Sigmoid colon (tissue), 6 donors: ENCODE measurements at regions not wholly inside any gene's neighbourhood (a gene's known extent, or its start where the extent isn't known, plus 50 kb on each side); places are given as distances from the start of the nearest gene placed in this dataset.
"Not testable (repeated sequence)": the region's sequence is repeated elsewhere in the genome, so short reads cannot be mapped to it uniquely, and the experiment has no call there.

Experiments
- DNase-seq: peaks from one replicate; pipeline ENCODE4 v3.0.0-alpha.2; 2019
- H3K27ac ChIP-seq, 4 donors: fragments of 200-600 bp; sonication (generic); one replicate each; pipeline ENCODE4 v1.5.1; 2016 to 2019; ENCODE audit warnings: mild to moderate bottlenecking in 1 of 4
- H3K27me3 ChIP-seq, 3 donors: fragments of 200-600 bp; sonication (generic); one replicate each; pipeline ENCODE4 v1.5.1; 2019; ENCODE audit warnings: mild to moderate bottlenecking in 1 of 3
- H3K36me3 ChIP-seq, 4 donors: fragments of 200-600 bp; sonication (generic); one replicate each; pipeline ENCODE4 v1.5.1; 2016 to 2019
- H3K4me1 ChIP-seq, 4 donors: fragments of 200-600 bp; sonication (generic); one replicate each; pipeline ENCODE4 v1.5.1; 2017 to 2019
- H3K4me3 ChIP-seq, 4 donors: fragments of 200-600 bp; sonication (generic); one replicate each; pipeline ENCODE4 v1.5.1; 2017 to 2019; ENCODE audit warnings: mild to moderate bottlenecking in 2 of 4, moderate library complexity in 1 of 4
- H3K9me3 ChIP-seq, 4 donors: fragments of 200-600 bp in 3 of 4; sonication (generic) in 3 of 4; one replicate each; pipeline versions ENCODE4 v1.5.1 to v1.6.1; 2013 to 2019
- CTCF ChIP-seq, 4 experiments: fragments of 450-650 bp in 3 of 4; fragments of 200-600 bp in 1 of 4; IDR thresholded peaks; one replicate each; pipeline ENCODE4 v1.5.1; 2016 to 2019; ENCODE audit warnings: antibody characterized with exemption in 4 of 4, mild to moderate bottlenecking in 3 of 4, moderate library complexity in 2 of 4
- EP300 ChIP-seq, 4 donors: sonication (generic); formaldehyde crosslinking; IDR thresholded peaks; one replicate each; pipeline ENCODE4 v1.6.1; 2017; ENCODE audit warnings: antibody characterized with exemption in 4 of 4
- POLR2A ChIP-seq, 2 donors: fragments of 450-650 bp; IDR thresholded peaks; one replicate each; pipeline ENCODE4 v1.6.1; 2016; ENCODE audit warnings: antibody characterized with exemption in 2 of 2, mild to moderate bottlenecking in 2 of 2, moderate library complexity in 2 of 2
- POLR2AphosphoS5 ChIP-seq, 4 donors: sonication (generic); formaldehyde crosslinking; IDR thresholded peaks; one replicate each; pipeline ENCODE4 v1.6.1; 2017; ENCODE audit warnings: antibody characterized with exemption in 4 of 4
- WGBS, 2 donors: extraction: QIAGEN DNeasy Blood & Tissue Kit; methylation state at CpG; one replicate each; pipeline ENCODE4 v1.1.7; 2013; 5-methylcytosine and 5-hydroxymethylcytosine counted together
- intact Hi-C: fragments of 100-400 bp; cut with DNase I; formaldehyde crosslinking; loops from one replicate; pipeline ENCODE4 v1.15.1; 2023
- donor health status: healthy with polysubstance abuse.
- donor health status: healthy.

- intact Hi-C loops = no loop called here
Measured at GRCh38 chr9:2424619-2425033, 197.0 kb upstream of the VLDLR start.

GRCh38 chr9:2425676-2426075 lies 195.9 kb upstream of the VLDLR start:
- Histone ChIP-seq H3K36me3 (no peaks in the 10 kb centered on the region), H3K27me3 (no peaks in the 10 kb centered on the region), H3K27ac (no peak overlapping the region), H3K4me1 (no peaks in the 10 kb centered on the region), H3K4me3 (no peak overlapping the region), H3K9me3 (no peaks in the 10 kb centered on the region)
- TF ChIP-seq EP300 (IDR thresholded peaks at IDR 0.05) = no peak
- TF ChIP-seq CTCF (IDR thresholded peaks at IDR 0.05) = no peak
- TF ChIP-seq POLR2A (IDR thresholded peaks at IDR 0.05) = no peak
- DNase-seq = no peak
- 88 to 92% methylated on average over 2 of the region's 2 CpGs for WGBS, 2 donors
- intact Hi-C loops = no loop called here

More at GRCh38 chr9:2424619-2425033, 197.0 kb upstream of the VLDLR start:
- Histone ChIP-seq H3K27ac (peak overlapping the region in 1 of 4 donors; percentile 6), H3K9me3 (no peaks in the 10 kb centered on the region), H3K27me3 (no peaks in the 10 kb centered on the region), H3K4me3 (no peak overlapping the region), H3K36me3 (no peaks in the 10 kb centered on the region), H3K4me1 (no peaks in the 10 kb centered on the region)
- 56 to 80% methylated on average over 2 of the region's 2 CpGs for WGBS, 2 donors
- no peak for DNase-seq
- TF ChIP-seq EP300 (IDR thresholded peaks at IDR 0.05) (no peak), POLR2AphosphoS5 (IDR thresholded peaks at IDR 0.05) (peak in 2 of 4 donors; percentile 16 to 27)

GRCh38 chr9:2427120-2427891 lies 194.3 kb upstream of the VLDLR start:
- DNase-seq = no peak
- no peaks in the 10 kb centered on the region for H3K27me3 ChIP-seq
- H3K27ac ChIP-seq = no peak overlapping the region
- no peak for TF ChIP-seq POLR2A (IDR thresholded peaks at IDR 0.05)
- no peak for TF ChIP-seq CTCF (IDR thresholded peaks at IDR 0.05)
- TF ChIP-seq EP300 (IDR thresholded peaks at IDR 0.05) = no peak
- no peak for TF ChIP-seq POLR2AphosphoS5 (IDR thresholded peaks at IDR 0.05)
- intact Hi-C loops = no loop called here
- H3K36me3 ChIP-seq = no peaks in the 10 kb centered on the region
- WGBS, 2 donors = 43 to 76% methylated on average over 10 of the region's 10 CpGs
- H3K9me3 ChIP-seq = no peaks in the 10 kb centered on the region
- H3K4me1 ChIP-seq = no peaks in the 10 kb centered on the region
- no peak overlapping the region for H3K4me3 ChIP-seq

- TF ChIP-seq CTCF (IDR thresholded peaks at IDR 0.05) (no peak), POLR2AphosphoS5 (IDR thresholded peaks at IDR 0.05) (no peak), EP300 (IDR thresholded peaks at IDR 0.05) (no peak), POLR2A (IDR thresholded peaks at IDR 0.05) (no peak)
- intact Hi-C loops = no loop called here
- 61 to 79% methylated on average over 3 of the region's 3 CpGs for WGBS, 2 donors
- Histone ChIP-seq H3K9me3 (peaks cover 0 to 8% (median 2%) of the 10 kb centered on the region in 4 donors), H3K4me1 (no peaks in the 10 kb centered on the region), H3K27ac (no peak overlapping the region), H3K4me3 (no peak overlapping the region), H3K27me3 (no peaks in the 10 kb centered on the region), H3K36me3 (no peaks in the 10 kb centered on the region)
- DNase-seq = no peak
Measured at GRCh38 chr9:2439957-2440356, 181.6 kb upstream of the VLDLR start.

GRCh38 chr9:2443933-2444332 lies 177.7 kb upstream of the VLDLR start:
- H3K36me3 ChIP-seq, DNase-seq, H3K27ac ChIP-seq, H3K27me3 ChIP-seq, H3K4me1 ChIP-seq, H3K9me3 ChIP-seq, H3K4me3 ChIP-seq, intact Hi-C loops: not testable (repeated sequence)
- 84 to 91% methylated on average over 1 of the region's 1 CpG for WGBS, 2 donors
